ENCODE measurements at regions not wholly inside any gene's neighbourhood (a gene's known extent, or its start where the extent isn't known, plus 50 kb on each side); places are given as distances from the start of the nearest gene placed in this dataset.
A peak's percentile ranks its signal among the peaks of the same experiment; 100 is the strongest.
"Not testable (repeated sequence)": the region's sequence is repeated elsewhere in the genome, so short reads cannot be mapped to it uniquely, and the experiment has no call there.

- DNase-seq (no peak), ATAC-seq (no peak)
- Mint-ChIP-seq H3K4me3 (no peak overlapping the region), H3K27ac (no peak overlapping the region), H3K9me3 (no peaks in the 10 kb centered on the region), H3K27me3 (peaks cover 15% of the 10 kb centered on the region), H3K4me1 (no peaks in the 10 kb centered on the region)
These were observed 89.8 kb upstream of the CYRIA start for GRCh38 chr2:16755442-16755841.

- peaks cover 18% of the 10 kb centered on the region for H3K27me3 Mint-ChIP-seq
- H3K9me3 Mint-ChIP-seq, DNase-seq, H3K4me1 Mint-ChIP-seq, H3K27ac Mint-ChIP-seq, ATAC-seq, H3K4me3 Mint-ChIP-seq: not testable (repeated sequence)
These were observed 87.4 kb upstream of the CYRIA start for GRCh38 chr2:16753025-16753424.

GRCh38 chr2:16750925-16751214, 85.2 kb upstream of the CYRIA start:
- not testable (repeated sequence) for ATAC-seq, H3K27ac Mint-ChIP-seq, H3K4me3 Mint-ChIP-seq, H3K9me3 Mint-ChIP-seq, DNase-seq
- Mint-ChIP-seq H3K4me1 (peaks cover 15% of the 10 kb centered on the region), H3K27me3 (peaks cover 25% of the 10 kb centered on the region)

- DNase-seq (no peak), ATAC-seq (no peak)
- H3K4me1 Mint-ChIP-seq, result peaks cover 20% of the 10 kb centered on the region
- no peaks in the 10 kb centered on the region for H3K9me3 Mint-ChIP-seq
- H3K27me3 Mint-ChIP-seq, result peaks cover 25% of the 10 kb centered on the region
- H3K27ac Mint-ChIP-seq, result no peak overlapping the region
- H3K4me3 Mint-ChIP-seq, result no peak overlapping the region
These were observed 84.7 kb upstream of the CYRIA start for GRCh38 chr2:16750175-16750924.

GRCh38 chr2:16748511-16749266, 83.1 kb upstream of the CYRIA start:
- not testable (repeated sequence) for H3K4me3 Mint-ChIP-seq

GRCh38 chr2:16747689-16748088, 82.1 kb upstream of the CYRIA start:
- Mint-ChIP-seq H3K4me1 (peaks cover 22% of the 10 kb centered on the region), H3K27me3 (peaks cover 25% of the 10 kb centered on the region), H3K9me3 (no peaks in the 10 kb centered on the region), H3K4me3 (no peak overlapping the region), H3K27ac (no peak overlapping the region)
- DNase-seq (no peak), ATAC-seq (peak; percentile 78)

More at GRCh38 chr2:16748511-16749266, 83.1 kb upstream of the CYRIA start:
- not testable (repeated sequence) for H3K9me3 Mint-ChIP-seq, H3K27ac Mint-ChIP-seq, ATAC-seq, DNase-seq
- Mint-ChIP-seq H3K4me1 (peaks cover 22% of the 10 kb centered on the region), H3K27me3 (peaks cover 25% of the 10 kb centered on the region)

GRCh38 chr2:16747257-16747656, 81.6 kb upstream of the CYRIA start:
- Mint-ChIP-seq H3K4me3 (peak overlapping the region in 1 of 2 donors; percentile 1), H3K4me1 (peaks cover 22% of the 10 kb centered on the region), H3K27me3 (peaks cover 25% of the 10 kb centered on the region), H3K9me3 (no peaks in the 10 kb centered on the region), H3K27ac (peak overlapping the region in 1 of 2 donors; percentile 53)
- DNase-seq (no peak), ATAC-seq (peak; percentile 28)

- ATAC-seq, result no peak
- H3K27me3 Mint-ChIP-seq, result peaks cover 25% of the 10 kb centered on the region
- H3K4me1 Mint-ChIP-seq, result peaks cover 22% of the 10 kb centered on the region
- H3K4me3 Mint-ChIP-seq, result peak overlapping the region in 1 of 2 donors; percentile 1
- no peak for DNase-seq
- no peaks in the 10 kb centered on the region for H3K9me3 Mint-ChIP-seq
- H3K27ac Mint-ChIP-seq, result peak overlapping the region in 1 of 2 donors; percentile 53
These were observed 81.2 kb upstream of the CYRIA start for GRCh38 chr2:16746833-16747232.

- H3K27ac Mint-ChIP-seq, result no peak overlapping the region
- H3K27me3 Mint-ChIP-seq, result peaks cover 25% of the 10 kb centered on the region
- ATAC-seq (no peak), DNase-seq (no peak)
- no peak overlapping the region for H3K4me3 Mint-ChIP-seq
- H3K9me3 Mint-ChIP-seq, result no peaks in the 10 kb centered on the region
- H3K4me1 Mint-ChIP-seq, result peaks cover 22% of the 10 kb centered on the region
These were observed 80.7 kb upstream of the CYRIA start for GRCh38 chr2:16746329-16746728.

- peak; percentile 63 for ATAC-seq
- Mint-ChIP-seq H3K27ac (no peak overlapping the region), H3K4me3 (no peak overlapping the region), H3K9me3 (no peaks in the 10 kb centered on the region), H3K4me1 (peaks cover 22% of the 10 kb centered on the region), H3K27me3 (peaks cover 25% of the 10 kb centered on the region)
- DNase-seq, result no peak
These were observed 79.8 kb upstream of the CYRIA start for GRCh38 chr2:16745466-16745865.

GRCh38 chr2:16744521-16744920, 78.9 kb upstream of the CYRIA start:
- H3K9me3 Mint-ChIP-seq, result no peaks in the 10 kb centered on the region
- peaks cover 22% of the 10 kb centered on the region for H3K4me1 Mint-ChIP-seq
- peaks cover 25% of the 10 kb centered on the region for H3K27me3 Mint-ChIP-seq
- ATAC-seq (no peak), DNase-seq (no peak)
- H3K4me3 Mint-ChIP-seq, result no peak overlapping the region
- no peak overlapping the region for H3K27ac Mint-ChIP-seq

GRCh38 chr2:16742026-16742425, 76.4 kb upstream of the CYRIA start:
- Mint-ChIP-seq H3K27me3 (peaks cover 11% of the 10 kb centered on the region), H3K9me3 (no peaks in the 10 kb centered on the region), H3K4me1 (peaks cover 15% of the 10 kb centered on the region), H3K4me3 (no peak overlapping the region), H3K27ac (no peak overlapping the region)
- no peak for DNase-seq
- ATAC-seq, result no peak

GRCh38 chr2:16741498-16741897, 75.9 kb upstream of the CYRIA start:
- Mint-ChIP-seq H3K4me3 (no peak overlapping the region), H3K27me3 (peaks cover 6% of the 10 kb centered on the region), H3K4me1 (peaks cover 9% of the 10 kb centered on the region), H3K27ac (no peak overlapping the region), H3K9me3 (no peaks in the 10 kb centered on the region)
- DNase-seq (no peak), ATAC-seq (no peak)

- Mint-ChIP-seq H3K4me1 (no peaks in the 10 kb centered on the region), H3K4me3 (no peak overlapping the region), H3K27me3 (peaks cover 6% of the 10 kb centered on the region), H3K27ac (no peak overlapping the region), H3K9me3 (no peaks in the 10 kb centered on the region)
- DNase-seq, result no peak
- no peak for ATAC-seq
These were observed 74.3 kb upstream of the CYRIA start for GRCh38 chr2:16739778-16740581.

- ATAC-seq (no peak), DNase-seq (no peak)
- Mint-ChIP-seq H3K4me1 (no peaks in the 10 kb centered on the region), H3K27me3 (peaks cover 8% of the 10 kb centered on the region), H3K27ac (no peak overlapping the region), H3K9me3 (no peaks in the 10 kb centered on the region), H3K4me3 (no peak overlapping the region)
These were observed 73.0 kb upstream of the CYRIA start for GRCh38 chr2:16738361-16739225.
